Neural cell (in vitro differentiated cells): ENCODE measurements at regions not wholly inside any gene's neighbourhood (a gene's known extent, or its start where the extent isn't known, plus 50 kb on each side); places are given as distances from the start of the nearest gene placed in this dataset.
"Not testable (repeated sequence)": the region's sequence is repeated elsewhere in the genome, so short reads cannot be mapped to it uniquely, and the experiment has no call there.

Source experiments
- H2AFZ ChIP-seq: fragments of 200-600, 300-800 bp; sonication (generic), shearing (Covaris generic); 2 replicates; pipeline ENCODE4 v1.6.0; 2014; ENCODE audit warnings: low read depth, mild to moderate bottlenecking, antibody characterized with exemption, low read length, moderate library complexity
- H3F3A ChIP-seq: fragments of 200-600 bp; shearing (Covaris generic); 2 replicates; pipeline ENCODE4 v1.6.1; 2016; ENCODE audit warnings: mild to moderate bottlenecking, moderate library complexity, mixed read lengths, antibody characterized with exemption, low read length; ENCODE audit not compliant: insufficient read depth, poor library complexity, severe bottlenecking
- H3K27ac ChIP-seq: fragments of 200-600, 300-800 bp; sonication (generic), shearing (Covaris generic); 2 replicates; pipeline ENCODE4 v1.5.1; 2014; ENCODE audit warnings: mild to moderate bottlenecking, low read length, moderate library complexity
- H3K27me3 ChIP-seq: fragments of 300-800, 200-600 bp; sonication (generic), shearing (Covaris generic); 2 replicates; pipeline ENCODE4 v1.6.0; 2014; ENCODE audit warnings: mild to moderate bottlenecking, low read depth, low read length, moderate library complexity; ENCODE audit not compliant: insufficient read depth
- H3K36me3 ChIP-seq: fragments of 300-800, 200-600 bp; sonication (generic), shearing (Covaris generic); 2 replicates; pipeline ENCODE4 v1.5.1; 2014; ENCODE audit warnings: mild to moderate bottlenecking, antibody characterized with exemption, low read length, moderate library complexity; ENCODE audit not compliant: insufficient read depth
- H3K4me2 ChIP-seq: fragments of 300-800, 200-600 bp; sonication (generic), shearing (Covaris generic); 2 replicates; pipeline ENCODE4 v1.6.0; 2014; ENCODE audit warnings: mild to moderate bottlenecking, low read length
- H3K4me3 ChIP-seq: fragments of 300-800, 200-600 bp; sonication (generic), shearing (Covaris generic); 2 replicates; pipeline ENCODE4 v1.5.1; 2014; ENCODE audit warnings: mild to moderate bottlenecking, low read length, moderate library complexity
- H3K79me2 ChIP-seq: fragments of 200-600 bp; shearing (Covaris generic); replicated peaks from 2 replicates; pipeline ENCODE4 v1.6.0; 2014; ENCODE audit warnings: mild to moderate bottlenecking, low read length, moderate library complexity; ENCODE audit not compliant: insufficient read depth
- H3K9ac ChIP-seq: fragments of 300-800, 200-600 bp; sonication (generic), shearing (Covaris generic); 2 replicates; pipeline ENCODE4 v1.6.1; 2016; ENCODE audit warnings: mild to moderate bottlenecking, low read length, mixed read lengths
- H3K9me2 ChIP-seq: fragments of 200-600 bp; shearing (Covaris generic); 2 replicates; pipeline ENCODE4 v1.6.1; 2016; ENCODE audit warnings: mild to moderate bottlenecking, low read length, mixed read lengths; ENCODE audit not compliant: insufficient read depth
- H3K9me3 ChIP-seq: fragments of 200-600, 300-800 bp; sonication (generic), shearing (Covaris generic); 2 replicates; pipeline ENCODE4 v1.6.1; 2016; ENCODE audit warnings: mild to moderate bottlenecking, mixed run types, low read length, moderate library complexity, mixed read lengths
- H4K20me1 ChIP-seq: fragments of 200-600 bp; shearing (Covaris generic); 2 replicates; pipeline ENCODE4 v1.6.1; 2016; ENCODE audit warnings: mild to moderate bottlenecking, mixed run types; ENCODE audit not compliant: insufficient read depth
- EP300 ChIP-seq: fragments of 450-650 bp; conservative IDR thresholded peaks from 2 replicates; pipeline ENCODE4 v1.6.1; 2014; ENCODE audit warnings: antibody characterized with exemption, mild to moderate bottlenecking, moderate library complexity; ENCODE audit not compliant: poor library complexity, severe bottlenecking
- EZH2 ChIP-seq: fragments of 200-600, 300-800 bp; shearing (Covaris generic), sonication (generic); IDR thresholded peaks from 2 replicates; pipeline ENCODE4 v1.6.1; 2014; ENCODE audit warnings: antibody characterized with exemption, low read length, borderline replicate concordance, mild to moderate bottlenecking; ENCODE audit not compliant: insufficient read depth, poor library complexity, severe bottlenecking
- MXI1 ChIP-seq: fragments of 450-650 bp; conservative IDR thresholded peaks from 2 replicates; pipeline ENCODE4 v1.6.1; 2014; ENCODE audit warnings: antibody characterized with exemption, mild to moderate bottlenecking; ENCODE audit not compliant: poor library complexity, severe bottlenecking
- POLR2AphosphoS5 ChIP-seq: IDR thresholded peaks from 2 replicates; pipeline ENCODE4 v1.6.1; 2012
- RAD21 ChIP-seq: fragments of 450-650 bp; conservative IDR thresholded peaks from 2 replicates; pipeline ENCODE4 v1.6.1; 2014; ENCODE audit warnings: antibody characterized with exemption, mild to moderate bottlenecking, moderate library complexity
- SMC3 ChIP-seq: fragments of 450-650 bp; conservative IDR thresholded peaks from 2 replicates; pipeline ENCODE4 v1.6.1; 2014; ENCODE audit warnings: antibody characterized with exemption, mild to moderate bottlenecking, moderate library complexity; ENCODE audit not compliant: poor library complexity
- TAF1 ChIP-seq: IDR thresholded peaks from 2 replicates; pipeline ENCODE4 v1.6.1; 2012; ENCODE audit warnings: low read depth
- TF ChIP-seq, protein P1 (sequence below): fragments of 450-650 bp; IDR thresholded peaks from 2 replicates; pipeline ENCODE4 v1.5.1; 2014; ENCODE audit warnings: antibody characterized with exemption, mild to moderate bottlenecking, moderate library complexity; ENCODE audit not compliant: poor library complexity, severe bottlenecking
- TF ChIP-seq, protein P2 (sequence below): IDR thresholded peaks from 2 replicates; pipeline ENCODE4 v1.6.1; 2012; ENCODE audit warnings: borderline replicate concordance

DNA sequence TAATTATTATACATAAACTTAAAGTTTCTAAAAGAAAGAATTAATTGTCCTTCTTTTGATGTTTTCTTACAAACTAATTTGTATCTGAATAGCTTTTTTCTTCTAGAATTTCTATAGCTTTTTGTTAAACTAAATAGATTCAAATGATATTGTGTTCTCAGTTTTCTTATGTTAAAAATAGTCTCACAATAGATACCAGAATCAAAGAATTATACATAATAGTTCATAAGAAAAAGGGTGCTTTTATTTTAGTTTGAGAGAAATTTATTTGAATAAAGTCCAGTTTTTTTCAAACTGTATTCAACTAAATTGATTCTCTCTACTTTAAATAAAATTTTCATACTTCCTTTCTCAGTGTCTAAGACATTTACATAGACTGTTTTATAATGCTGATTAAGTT lies 274.8 kb downstream of the SEMA3D start:
- no peak overlapping the region for H3K27ac ChIP-seq
- H3K36me3 ChIP-seq = no peaks in the 10 kb centered on the region
- no peaks in the 10 kb centered on the region for H3K27me3 ChIP-seq
- H2AFZ ChIP-seq = no peak overlapping the region
- no peaks in the 10 kb centered on the region for H3K9me2 ChIP-seq
- no peaks in the 10 kb centered on the region for H3F3A ChIP-seq
- TF ChIP-seq TAF1 = no peak
- no peak for TF ChIP-seq RAD21
- TF ChIP-seq EP300 = no peak
- no peak for TF ChIP-seq MXI1
- no peak for TF ChIP-seq SMC3
- no peak for TF ChIP-seq POLR2AphosphoS5
- TF ChIP-seq, protein P1, sequence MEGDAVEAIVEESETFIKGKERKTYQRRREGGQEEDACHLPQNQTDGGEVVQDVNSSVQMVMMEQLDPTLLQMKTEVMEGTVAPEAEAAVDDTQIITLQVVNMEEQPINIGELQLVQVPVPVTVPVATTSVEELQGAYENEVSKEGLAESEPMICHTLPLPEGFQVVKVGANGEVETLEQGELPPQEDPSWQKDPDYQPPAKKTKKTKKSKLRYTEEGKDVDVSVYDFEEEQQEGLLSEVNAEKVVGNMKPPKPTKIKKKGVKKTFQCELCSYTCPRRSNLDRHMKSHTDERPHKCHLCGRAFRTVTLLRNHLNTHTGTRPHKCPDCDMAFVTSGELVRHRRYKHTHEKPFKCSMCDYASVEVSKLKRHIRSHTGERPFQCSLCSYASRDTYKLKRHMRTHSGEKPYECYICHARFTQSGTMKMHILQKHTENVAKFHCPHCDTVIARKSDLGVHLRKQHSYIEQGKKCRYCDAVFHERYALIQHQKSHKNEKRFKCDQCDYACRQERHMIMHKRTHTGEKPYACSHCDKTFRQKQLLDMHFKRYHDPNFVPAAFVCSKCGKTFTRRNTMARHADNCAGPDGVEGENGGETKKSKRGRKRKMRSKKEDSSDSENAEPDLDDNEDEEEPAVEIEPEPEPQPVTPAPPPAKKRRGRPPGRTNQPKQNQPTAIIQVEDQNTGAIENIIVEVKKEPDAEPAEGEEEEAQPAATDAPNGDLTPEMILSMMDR = no peak
- no peak for TF ChIP-seq EZH2
- TF ChIP-seq, protein P2, sequence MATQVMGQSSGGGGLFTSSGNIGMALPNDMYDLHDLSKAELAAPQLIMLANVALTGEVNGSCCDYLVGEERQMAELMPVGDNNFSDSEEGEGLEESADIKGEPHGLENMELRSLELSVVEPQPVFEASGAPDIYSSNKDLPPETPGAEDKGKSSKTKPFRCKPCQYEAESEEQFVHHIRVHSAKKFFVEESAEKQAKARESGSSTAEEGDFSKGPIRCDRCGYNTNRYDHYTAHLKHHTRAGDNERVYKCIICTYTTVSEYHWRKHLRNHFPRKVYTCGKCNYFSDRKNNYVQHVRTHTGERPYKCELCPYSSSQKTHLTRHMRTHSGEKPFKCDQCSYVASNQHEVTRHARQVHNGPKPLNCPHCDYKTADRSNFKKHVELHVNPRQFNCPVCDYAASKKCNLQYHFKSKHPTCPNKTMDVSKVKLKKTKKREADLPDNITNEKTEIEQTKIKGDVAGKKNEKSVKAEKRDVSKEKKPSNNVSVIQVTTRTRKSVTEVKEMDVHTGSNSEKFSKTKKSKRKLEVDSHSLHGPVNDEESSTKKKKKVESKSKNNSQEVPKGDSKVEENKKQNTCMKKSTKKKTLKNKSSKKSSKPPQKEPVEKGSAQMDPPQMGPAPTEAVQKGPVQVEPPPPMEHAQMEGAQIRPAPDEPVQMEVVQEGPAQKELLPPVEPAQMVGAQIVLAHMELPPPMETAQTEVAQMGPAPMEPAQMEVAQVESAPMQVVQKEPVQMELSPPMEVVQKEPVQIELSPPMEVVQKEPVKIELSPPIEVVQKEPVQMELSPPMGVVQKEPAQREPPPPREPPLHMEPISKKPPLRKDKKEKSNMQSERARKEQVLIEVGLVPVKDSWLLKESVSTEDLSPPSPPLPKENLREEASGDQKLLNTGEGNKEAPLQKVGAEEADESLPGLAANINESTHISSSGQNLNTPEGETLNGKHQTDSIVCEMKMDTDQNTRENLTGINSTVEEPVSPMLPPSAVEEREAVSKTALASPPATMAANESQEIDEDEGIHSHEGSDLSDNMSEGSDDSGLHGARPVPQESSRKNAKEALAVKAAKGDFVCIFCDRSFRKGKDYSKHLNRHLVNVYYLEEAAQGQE = no peak
- no peak overlapping the region for H3K9ac ChIP-seq
- no peaks in the 10 kb centered on the region for H3K9me3 ChIP-seq
- H3K4me2 ChIP-seq = no peak overlapping the region
- H3K4me3 ChIP-seq = no peak overlapping the region
- no peaks in the 10 kb centered on the region for H4K20me1 ChIP-seq
- no peaks in the 10 kb centered on the region for H3K79me2 ChIP-seq

DNA sequence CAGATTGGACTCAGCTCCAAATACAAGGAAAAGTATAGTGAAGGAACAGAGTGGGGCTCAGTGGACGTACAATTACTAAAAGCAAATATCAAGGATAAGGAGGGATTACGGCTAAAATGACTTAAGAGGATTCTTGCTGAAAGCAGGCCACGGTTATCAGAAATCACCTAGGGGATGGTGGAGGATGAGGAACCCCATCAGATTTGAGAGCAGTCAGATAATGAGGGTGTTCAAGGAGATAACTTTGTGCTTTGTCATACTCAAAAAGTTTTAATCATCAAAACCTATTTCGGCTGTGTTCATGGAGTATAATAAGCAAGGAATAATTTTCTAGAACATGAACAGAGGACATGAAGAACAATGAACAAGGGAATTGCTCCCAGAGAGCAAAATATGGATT lies 275.8 kb downstream of the SEMA3D start:
- H3K4me3 ChIP-seq = no peak overlapping the region
- H3K9me3 ChIP-seq = no peaks in the 10 kb centered on the region
- H3K27ac ChIP-seq = no peak overlapping the region
- H3K27me3 ChIP-seq = no peaks in the 10 kb centered on the region
- H3K4me2 ChIP-seq = no peak overlapping the region
- no peaks in the 10 kb centered on the region for H3F3A ChIP-seq
- no peaks in the 10 kb centered on the region for H4K20me1 ChIP-seq
- H3K36me3 ChIP-seq = no peaks in the 10 kb centered on the region
- no peaks in the 10 kb centered on the region for H3K9me2 ChIP-seq
- TF ChIP-seq, protein P1 = no peak
- TF ChIP-seq SMC3 (no peak), POLR2AphosphoS5 (no peak), EP300 (no peak), TAF1 (no peak), RAD21 (no peak), EZH2 (no peak), MXI1 (no peak)
- TF ChIP-seq, protein P2 = no peak
- no peaks in the 10 kb centered on the region for H3K79me2 ChIP-seq
- no peak overlapping the region for H2AFZ ChIP-seq
- no peak overlapping the region for H3K9ac ChIP-seq

DNA sequence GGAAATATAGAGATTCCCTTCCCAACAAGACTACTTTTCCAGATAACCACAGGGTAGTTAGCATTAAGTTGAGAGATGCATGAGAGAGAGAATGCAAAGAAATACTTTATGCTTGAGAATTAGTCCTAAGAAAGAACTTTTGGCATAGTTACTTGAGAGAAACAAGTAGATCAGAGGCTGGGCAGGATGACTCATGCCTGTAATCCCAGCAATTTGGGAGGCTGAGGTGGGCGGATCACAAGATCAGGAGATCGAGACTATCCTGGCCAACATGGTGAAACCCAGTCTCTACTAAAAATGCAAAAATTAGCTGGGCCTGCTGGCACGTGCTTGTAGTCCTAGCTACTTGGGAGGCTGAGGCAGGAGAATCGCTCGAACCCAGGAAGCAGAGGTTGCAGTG lies 276.5 kb downstream of the SEMA3D start:
- not testable (repeated sequence) for H3K9me2 ChIP-seq, H3K4me3 ChIP-seq, H3K9ac ChIP-seq, H3F3A ChIP-seq, H3K27ac ChIP-seq, H3K36me3 ChIP-seq, H3K4me2 ChIP-seq, H2AFZ ChIP-seq, H3K27me3 ChIP-seq, H3K79me2 ChIP-seq, H4K20me1 ChIP-seq, H3K9me3 ChIP-seq
